Tibial nerve (tissue), 4 donors: ENCODE measurements at regions not wholly inside any gene's neighbourhood (a gene's known extent, or its start where the extent isn't known, plus 50 kb on each side); places are given as distances from the start of the nearest gene placed in this dataset.

ENCODE experiments used
- CTCF ChIP-seq, 5 experiments: fragments of 200-600 bp in 3 of 5; fragments of 450-650 bp in 2 of 5; sonication (generic) in 3 of 5; IDR thresholded peaks; one replicate each; pipeline ENCODE4 v1.5.1; 2016 to 2019; ENCODE audit warnings: antibody characterized with exemption in 5 of 5, mild to moderate bottlenecking in 3 of 5, moderate library complexity in 2 of 5
- EP300 ChIP-seq, 2 donors: sonication (generic); formaldehyde crosslinking; IDR thresholded peaks; one replicate each; pipeline ENCODE4 v1.6.1; 2017; ENCODE audit warnings: antibody characterized with exemption in 2 of 2, mild to moderate bottlenecking in 1 of 2

DNA sequence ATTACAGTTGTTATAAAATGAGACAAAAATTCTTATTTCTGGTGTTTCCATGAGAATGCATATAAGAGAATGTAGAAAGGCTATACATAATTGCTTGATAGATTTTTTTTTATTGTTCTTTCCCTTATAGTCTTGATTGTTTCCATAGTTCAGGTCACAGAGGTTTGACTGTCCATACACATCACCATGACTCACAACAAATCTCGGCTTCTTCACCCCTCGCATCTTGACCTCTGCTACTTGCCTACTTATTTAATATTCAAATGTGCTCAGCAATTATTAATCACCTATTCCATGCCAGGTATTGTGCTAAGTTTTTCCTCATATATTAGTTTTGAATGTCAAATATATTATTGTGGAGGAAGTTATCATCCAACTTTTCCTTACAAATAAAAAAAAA is 789.6 kb downstream of the RNF144A start:
- TF ChIP-seq CTCF (IDR thresholded peaks at IDR 0.05) (no peak), EP300 (IDR thresholded peaks at IDR 0.05) (no peak)
